ENCODE measurements at regions not wholly inside any gene's neighbourhood (a gene's known extent, or its start where the extent isn't known, plus 50 kb on each side); places are given as distances from the start of the nearest gene placed in this dataset.
A peak's percentile ranks its signal among the peaks of the same experiment; 100 is the strongest.
"Not testable (repeated sequence)": the region's sequence is repeated elsewhere in the genome, so short reads cannot be mapped to it uniquely, and the experiment has no call there.

DNA sequence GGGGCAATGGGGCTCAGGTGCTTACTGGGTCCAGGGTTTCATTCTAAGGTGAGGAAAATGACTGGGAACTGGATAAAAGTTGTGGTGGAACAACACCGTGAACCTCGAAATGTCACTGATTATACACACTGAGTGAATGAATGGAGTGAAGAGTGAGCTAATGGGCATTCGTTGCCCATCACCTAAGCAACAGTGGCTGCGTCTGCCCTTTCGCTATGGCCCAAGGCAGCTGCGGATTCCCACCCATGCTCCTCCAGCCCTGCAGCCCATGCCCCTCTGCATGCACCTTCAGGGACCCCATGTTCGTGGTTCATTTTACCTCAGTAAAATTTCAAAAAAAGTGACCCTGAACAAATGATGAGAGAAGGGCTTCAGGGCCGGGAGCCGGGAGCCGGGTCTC is 196.3 kb downstream of the CTTN start:
- H3K4me1 ChIP-seq (ENCODE audit: control insufficient read depth, insufficient read depth, low read length) = peaks cover 40% of the 10 kb centered on the region
- no peaks in the 10 kb centered on the region for H3K9me3 ChIP-seq (ENCODE audit: control insufficient read depth, insufficient read depth, low read length)
- WGBS (ENCODE audit: insufficient coverage) = 79% methylated on average over 7 of the region's 10 CpGs
- H3K4me3 ChIP-seq (ENCODE audit: low read depth, low read length) = no peak overlapping the region
- H3K27me3 ChIP-seq (ENCODE audit: control insufficient read depth, insufficient read depth, low read length) = no peaks in the 10 kb centered on the region
- no peak overlapping the region for H3K27ac ChIP-seq (ENCODE audit: low read depth, low read length)
- DNase-seq (ENCODE audit: low read depth in 4 of 6, low spot score in 6 of 6) = no peak
- peaks cover 3% of the 10 kb centered on the region for H3K36me3 ChIP-seq (ENCODE audit: control insufficient read depth, insufficient read depth, low read length)

- 90% methylated on average over 3 of the region's 13 CpGs for WGBS (ENCODE audit: insufficient coverage)
- H3K27ac ChIP-seq (ENCODE audit: low read depth, low read length) = no peak overlapping the region
Measured at GRCh38 chr11:70595016-70595415, 196.7 kb downstream of the CTTN start.

GRCh38 chr11:70595452-70595851 is 197.1 kb downstream of the CTTN start:
- Histone ChIP-seq H3K9me3 (ENCODE audit: control insufficient read depth, insufficient read depth, low read length) (no peaks in the 10 kb centered on the region), H3K27me3 (ENCODE audit: control insufficient read depth, insufficient read depth, low read length) (no peaks in the 10 kb centered on the region), H3K27ac (ENCODE audit: low read depth, low read length) (no peak overlapping the region), H3K4me1 (ENCODE audit: control insufficient read depth, insufficient read depth, low read length) (peaks cover 40% of the 10 kb centered on the region), H3K4me3 (ENCODE audit: low read depth, low read length) (no peak overlapping the region), H3K36me3 (ENCODE audit: control insufficient read depth, insufficient read depth, low read length) (peaks cover 3% of the 10 kb centered on the region)
- peak in 1 of 6 donors; percentile 34 for DNase-seq (ENCODE audit: low read depth in 4 of 6, low spot score in 6 of 6)
- WGBS (ENCODE audit: insufficient coverage) = 65% methylated on average over 4 of the region's 12 CpGs

More at GRCh38 chr11:70595016-70595415, 196.7 kb downstream of the CTTN start:
- peaks cover 40% of the 10 kb centered on the region for H3K4me1 ChIP-seq (ENCODE audit: control insufficient read depth, insufficient read depth, low read length)
- no peak for DNase-seq (ENCODE audit: low read depth in 4 of 6, low spot score in 6 of 6)
- H3K36me3 ChIP-seq (ENCODE audit: control insufficient read depth, insufficient read depth, low read length) = peaks cover 3% of the 10 kb centered on the region
- H3K9me3 ChIP-seq (ENCODE audit: control insufficient read depth, insufficient read depth, low read length) = no peaks in the 10 kb centered on the region
- H3K4me3 ChIP-seq (ENCODE audit: low read depth, low read length) = no peak overlapping the region
- H3K27me3 ChIP-seq (ENCODE audit: control insufficient read depth, insufficient read depth, low read length) = no peaks in the 10 kb centered on the region

DNA sequence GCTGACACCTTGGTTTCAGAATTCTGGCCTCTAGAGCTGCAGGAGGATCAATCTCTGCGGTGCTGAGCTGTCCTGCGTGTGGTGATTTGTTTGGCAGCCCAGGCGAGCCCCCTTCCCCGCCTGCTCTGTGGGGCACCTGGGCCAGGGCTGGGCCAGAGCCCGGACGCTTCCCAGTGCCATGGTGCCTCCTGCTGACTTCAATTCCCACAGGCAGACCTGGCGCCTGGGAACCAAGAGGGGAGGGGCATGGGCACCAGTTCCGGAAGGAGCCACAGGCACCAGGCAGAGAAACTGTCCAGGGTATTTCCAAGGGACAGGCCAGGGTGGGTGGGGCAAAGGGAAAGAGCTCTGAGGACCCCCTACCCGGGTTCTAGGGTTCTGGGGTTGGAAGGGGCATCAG is 197.8 kb downstream of the CTTN start:
- 64% methylated on average over 9 of the region's 9 CpGs for WGBS (ENCODE audit: insufficient coverage)
- no peak for DNase-seq (ENCODE audit: low read depth in 4 of 6, low spot score in 6 of 6)
- Histone ChIP-seq H3K4me1 (ENCODE audit: control insufficient read depth, insufficient read depth, low read length) (peaks cover 40% of the 10 kb centered on the region), H3K4me3 (ENCODE audit: low read depth, low read length) (no peak overlapping the region), H3K9me3 (ENCODE audit: control insufficient read depth, insufficient read depth, low read length) (no peaks in the 10 kb centered on the region), H3K27ac (ENCODE audit: low read depth, low read length) (no peak overlapping the region), H3K36me3 (ENCODE audit: control insufficient read depth, insufficient read depth, low read length) (peaks cover 3% of the 10 kb centered on the region), H3K27me3 (ENCODE audit: control insufficient read depth, insufficient read depth, low read length) (no peaks in the 10 kb centered on the region)

DNA sequence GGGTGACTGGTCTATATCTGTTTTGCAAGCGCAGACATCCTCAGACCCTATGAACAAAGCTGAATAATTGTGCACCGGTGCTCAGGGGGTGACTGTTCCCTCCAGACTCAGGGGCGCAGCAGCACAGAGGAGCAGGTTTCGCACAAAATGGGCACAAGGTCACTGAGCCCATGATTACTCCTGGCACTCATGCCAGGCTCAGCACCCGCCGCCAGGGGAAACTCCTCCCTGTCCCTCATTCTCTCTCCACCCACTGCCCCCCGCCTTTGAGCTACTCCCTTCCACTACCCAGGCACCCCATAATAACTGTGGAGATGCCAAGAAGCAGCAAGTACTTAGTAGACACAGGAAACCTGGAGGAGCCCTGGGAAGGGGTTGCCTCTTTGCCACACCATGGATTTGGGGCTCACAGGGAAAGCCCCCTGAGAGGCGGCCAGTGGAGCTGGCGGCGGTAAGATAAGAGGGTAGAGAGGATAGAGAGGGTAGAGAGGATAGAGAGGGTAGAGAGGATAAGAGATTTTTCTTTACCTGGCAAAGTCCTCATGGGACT is 198.8 kb downstream of the CTTN start:
- no peak overlapping the region for H3K27ac ChIP-seq (ENCODE audit: low read depth, low read length)
- no peaks in the 10 kb centered on the region for H3K27me3 ChIP-seq (ENCODE audit: control insufficient read depth, insufficient read depth, low read length)
- 96% methylated on average over 7 of the region's 10 CpGs for WGBS (ENCODE audit: insufficient coverage)
- H3K4me3 ChIP-seq (ENCODE audit: low read depth, low read length) = no peak overlapping the region
- peaks cover 45% of the 10 kb centered on the region for H3K4me1 ChIP-seq (ENCODE audit: control insufficient read depth, insufficient read depth, low read length)
- no peak for DNase-seq (ENCODE audit: low read depth in 4 of 6, low spot score in 6 of 6)
- peaks cover 3% of the 10 kb centered on the region for H3K36me3 ChIP-seq (ENCODE audit: control insufficient read depth, insufficient read depth, low read length)
- no peaks in the 10 kb centered on the region for H3K9me3 ChIP-seq (ENCODE audit: control insufficient read depth, insufficient read depth, low read length)

GRCh38 chr11:70597751-70598625 is 199.7 kb downstream of the CTTN start:
- DNase-seq (ENCODE audit: low read depth in 4 of 6, low spot score in 6 of 6) = no peak
- Histone ChIP-seq H3K4me1 (ENCODE audit: control insufficient read depth, insufficient read depth, low read length) (peaks cover 50% of the 10 kb centered on the region), H3K36me3 (ENCODE audit: control insufficient read depth, insufficient read depth, low read length) (peaks cover 3% of the 10 kb centered on the region), H3K27ac (ENCODE audit: low read depth, low read length) (no peak overlapping the region), H3K4me3 (ENCODE audit: low read depth, low read length) (no peak overlapping the region), H3K27me3 (ENCODE audit: control insufficient read depth, insufficient read depth, low read length) (no peaks in the 10 kb centered on the region), H3K9me3 (ENCODE audit: control insufficient read depth, insufficient read depth, low read length) (no peaks in the 10 kb centered on the region)
- 69% methylated on average over 18 of the region's 20 CpGs for WGBS (ENCODE audit: insufficient coverage)

- not testable (repeated sequence) for DNase-seq (ENCODE audit: low read depth in 4 of 6, low spot score in 6 of 6); H3K9me3 ChIP-seq (ENCODE audit: control insufficient read depth, insufficient read depth, low read length)
Measured at GRCh38 chr11:70600911-70601415, 202.6 kb downstream of the CTTN start.

GRCh38 chr11:70601861-70602538 is 203.7 kb downstream of the CTTN start:
- H3K9me3 ChIP-seq (ENCODE audit: control insufficient read depth, insufficient read depth, low read length) = no peaks in the 10 kb centered on the region
- H3K4me1 ChIP-seq (ENCODE audit: control insufficient read depth, insufficient read depth, low read length) = peaks cover 54% of the 10 kb centered on the region
- 65% methylated on average over 9 of the region's 11 CpGs for WGBS (ENCODE audit: insufficient coverage)
- no peak for DNase-seq (ENCODE audit: low read depth in 4 of 6, low spot score in 6 of 6)
- H3K27me3 ChIP-seq (ENCODE audit: control insufficient read depth, insufficient read depth, low read length) = no peaks in the 10 kb centered on the region
- peaks cover 8% of the 10 kb centered on the region for H3K36me3 ChIP-seq (ENCODE audit: control insufficient read depth, insufficient read depth, low read length)
- H3K4me3 ChIP-seq (ENCODE audit: low read depth, low read length) = no peak overlapping the region
- no peak overlapping the region for H3K27ac ChIP-seq (ENCODE audit: low read depth, low read length)

More at GRCh38 chr11:70600911-70601415, 202.6 kb downstream of the CTTN start:
- not testable (repeated sequence) for H3K27ac ChIP-seq (ENCODE audit: low read depth, low read length); H3K4me3 ChIP-seq (ENCODE audit: low read depth, low read length); H3K27me3 ChIP-seq (ENCODE audit: control insufficient read depth, insufficient read depth, low read length)
- H3K4me1 ChIP-seq (ENCODE audit: control insufficient read depth, insufficient read depth, low read length) = peaks cover 62% of the 10 kb centered on the region
- H3K36me3 ChIP-seq (ENCODE audit: control insufficient read depth, insufficient read depth, low read length) = peaks cover 11% of the 10 kb centered on the region
- WGBS (ENCODE audit: insufficient coverage) = 95% methylated on average over 7 of the region's 7 CpGs

- 72% methylated on average over 9 of the region's 10 CpGs for WGBS (ENCODE audit: insufficient coverage)
- Histone ChIP-seq H3K27ac (ENCODE audit: low read depth, low read length) (no peak overlapping the region), H3K27me3 (ENCODE audit: control insufficient read depth, insufficient read depth, low read length) (no peaks in the 10 kb centered on the region), H3K4me3 (ENCODE audit: low read depth, low read length) (no peak overlapping the region), H3K9me3 (ENCODE audit: control insufficient read depth, insufficient read depth, low read length) (no peaks in the 10 kb centered on the region), H3K4me1 (ENCODE audit: control insufficient read depth, insufficient read depth, low read length) (peaks cover 55% of the 10 kb centered on the region), H3K36me3 (ENCODE audit: control insufficient read depth, insufficient read depth, low read length) (peaks cover 8% of the 10 kb centered on the region)
- DNase-seq (ENCODE audit: low read depth in 4 of 6, low spot score in 6 of 6) = no peak
Measured at GRCh38 chr11:70603114-70603755, 204.9 kb downstream of the CTTN start.
